ENCODE measurements at regions not wholly inside any gene's neighbourhood (a gene's known extent, or its start where the extent isn't known, plus 50 kb on each side); places are given as distances from the start of the nearest gene placed in this dataset.

DNA sequence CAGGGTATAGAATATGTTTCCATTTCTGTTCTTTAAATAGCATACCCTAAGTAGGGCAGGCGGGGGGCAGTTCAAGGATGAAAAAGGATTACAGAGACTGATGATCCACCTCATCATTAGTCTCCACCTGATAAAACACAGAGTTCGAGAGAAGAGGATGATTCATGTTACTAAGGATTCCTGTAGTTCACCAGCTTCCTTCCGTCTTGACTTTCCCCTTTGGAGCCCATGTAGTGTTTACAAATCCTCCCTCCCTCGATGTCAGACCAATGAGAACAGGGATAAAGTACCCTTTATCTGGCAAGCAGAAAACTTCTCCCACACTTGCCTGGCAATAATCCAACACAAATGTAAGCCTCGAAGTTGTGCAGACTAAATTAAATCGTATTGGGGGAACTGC, 526.3 kb upstream of the FAM241A start:
- TF ChIP-seq, protein P1, sequence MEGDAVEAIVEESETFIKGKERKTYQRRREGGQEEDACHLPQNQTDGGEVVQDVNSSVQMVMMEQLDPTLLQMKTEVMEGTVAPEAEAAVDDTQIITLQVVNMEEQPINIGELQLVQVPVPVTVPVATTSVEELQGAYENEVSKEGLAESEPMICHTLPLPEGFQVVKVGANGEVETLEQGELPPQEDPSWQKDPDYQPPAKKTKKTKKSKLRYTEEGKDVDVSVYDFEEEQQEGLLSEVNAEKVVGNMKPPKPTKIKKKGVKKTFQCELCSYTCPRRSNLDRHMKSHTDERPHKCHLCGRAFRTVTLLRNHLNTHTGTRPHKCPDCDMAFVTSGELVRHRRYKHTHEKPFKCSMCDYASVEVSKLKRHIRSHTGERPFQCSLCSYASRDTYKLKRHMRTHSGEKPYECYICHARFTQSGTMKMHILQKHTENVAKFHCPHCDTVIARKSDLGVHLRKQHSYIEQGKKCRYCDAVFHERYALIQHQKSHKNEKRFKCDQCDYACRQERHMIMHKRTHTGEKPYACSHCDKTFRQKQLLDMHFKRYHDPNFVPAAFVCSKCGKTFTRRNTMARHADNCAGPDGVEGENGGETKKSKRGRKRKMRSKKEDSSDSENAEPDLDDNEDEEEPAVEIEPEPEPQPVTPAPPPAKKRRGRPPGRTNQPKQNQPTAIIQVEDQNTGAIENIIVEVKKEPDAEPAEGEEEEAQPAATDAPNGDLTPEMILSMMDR (IDR thresholded peaks at IDR 0.05; ENCODE audit: poor library complexity): no peak
- TF ChIP-seq EZH2 (IDR thresholded peaks at IDR 0.05; ENCODE audit: borderline replicate concordance): no peak
